ENCODE measurements at regions not wholly inside any gene's neighbourhood (a gene's known extent, or its start where the extent isn't known, plus 50 kb on each side); places are given as distances from the start of the nearest gene placed in this dataset.

GRCh38 chr4:71198958-71199357 is 139.9 kb upstream of the SLC4A4 start:
- TF ChIP-seq EP300 (conservative IDR thresholded peaks at IDR 0.05; ENCODE audit: poor library complexity, severe bottlenecking) (no peak), CTCF (IDR thresholded peaks at IDR 0.05; ENCODE audit: poor library complexity, severe bottlenecking) (no peak)
- TF ChIP-seq, protein P1, sequence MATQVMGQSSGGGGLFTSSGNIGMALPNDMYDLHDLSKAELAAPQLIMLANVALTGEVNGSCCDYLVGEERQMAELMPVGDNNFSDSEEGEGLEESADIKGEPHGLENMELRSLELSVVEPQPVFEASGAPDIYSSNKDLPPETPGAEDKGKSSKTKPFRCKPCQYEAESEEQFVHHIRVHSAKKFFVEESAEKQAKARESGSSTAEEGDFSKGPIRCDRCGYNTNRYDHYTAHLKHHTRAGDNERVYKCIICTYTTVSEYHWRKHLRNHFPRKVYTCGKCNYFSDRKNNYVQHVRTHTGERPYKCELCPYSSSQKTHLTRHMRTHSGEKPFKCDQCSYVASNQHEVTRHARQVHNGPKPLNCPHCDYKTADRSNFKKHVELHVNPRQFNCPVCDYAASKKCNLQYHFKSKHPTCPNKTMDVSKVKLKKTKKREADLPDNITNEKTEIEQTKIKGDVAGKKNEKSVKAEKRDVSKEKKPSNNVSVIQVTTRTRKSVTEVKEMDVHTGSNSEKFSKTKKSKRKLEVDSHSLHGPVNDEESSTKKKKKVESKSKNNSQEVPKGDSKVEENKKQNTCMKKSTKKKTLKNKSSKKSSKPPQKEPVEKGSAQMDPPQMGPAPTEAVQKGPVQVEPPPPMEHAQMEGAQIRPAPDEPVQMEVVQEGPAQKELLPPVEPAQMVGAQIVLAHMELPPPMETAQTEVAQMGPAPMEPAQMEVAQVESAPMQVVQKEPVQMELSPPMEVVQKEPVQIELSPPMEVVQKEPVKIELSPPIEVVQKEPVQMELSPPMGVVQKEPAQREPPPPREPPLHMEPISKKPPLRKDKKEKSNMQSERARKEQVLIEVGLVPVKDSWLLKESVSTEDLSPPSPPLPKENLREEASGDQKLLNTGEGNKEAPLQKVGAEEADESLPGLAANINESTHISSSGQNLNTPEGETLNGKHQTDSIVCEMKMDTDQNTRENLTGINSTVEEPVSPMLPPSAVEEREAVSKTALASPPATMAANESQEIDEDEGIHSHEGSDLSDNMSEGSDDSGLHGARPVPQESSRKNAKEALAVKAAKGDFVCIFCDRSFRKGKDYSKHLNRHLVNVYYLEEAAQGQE (IDR thresholded peaks at IDR 0.05; ENCODE audit: borderline replicate concordance) = no peak

Data from neural cell (in vitro differentiated cells).